HK-2 (cell line): ENCODE measurements at regions not wholly inside any gene's neighbourhood (a gene's known extent, or its start where the extent isn't known, plus 50 kb on each side); places are given as distances from the start of the nearest gene placed in this dataset.

Experiments
- DNase-seq: peaks from one replicate; pipeline ENCODE4 v3.0.0-alpha.2; 2018; ENCODE audit not compliant: unreplicated experiment

GRCh38 chr1:243944429-243945160, 94.6 kb upstream of the AKT3 start:
- peak; percentile 95 for DNase-seq

- DNase-seq, result peak; percentile 61
Observed at GRCh38 chr1:243943671-243944428, 93.8 kb upstream of the AKT3 start.

- no peak for DNase-seq
Observed at GRCh38 chr1:243942196-243943150, 92.4 kb upstream of the AKT3 start.

GRCh38 chr1:243940451-243940850, 90.4 kb upstream of the AKT3 start:
- DNase-seq, result no peak

GRCh38 chr1:243939167-243939848, 89.3 kb upstream of the AKT3 start:
- no peak for DNase-seq

- no peak for DNase-seq
Observed at GRCh38 chr1:243938208-243938607, 88.2 kb upstream of the AKT3 start.

- DNase-seq, result no peak
Observed at GRCh38 chr1:243933495-243933894, 83.5 kb upstream of the AKT3 start.

- DNase-seq, result no peak
Observed at GRCh38 chr1:243931957-243932356, 81.9 kb upstream of the AKT3 start.

GRCh38 chr1:243930822-243931671, 81.0 kb upstream of the AKT3 start:
- DNase-seq, result no peak

- no peak for DNase-seq
Observed at GRCh38 chr1:243927381-243927780, 77.3 kb upstream of the AKT3 start.

GRCh38 chr1:243926803-243927245, 76.8 kb upstream of the AKT3 start:
- peak; percentile 55 for DNase-seq

GRCh38 chr1:243926299-243926698, 76.3 kb upstream of the AKT3 start:
- DNase-seq, result no peak

GRCh38 chr1:243924588-243925349, 74.7 kb upstream of the AKT3 start:
- no peak for DNase-seq

- no peak for DNase-seq
Observed at GRCh38 chr1:243924188-243924587, 74.1 kb upstream of the AKT3 start.

GRCh38 chr1:243923292-243924171, 73.5 kb upstream of the AKT3 start:
- DNase-seq, result no peak

- no peak for DNase-seq
Observed at GRCh38 chr1:243921111-243921510, 71.1 kb upstream of the AKT3 start.

GRCh38 chr1:243917863-243918565, 68.0 kb upstream of the AKT3 start:
- DNase-seq, result no peak
